RWPE1 (cell line): ENCODE measurements at regions not wholly inside any gene's neighbourhood (a gene's known extent, or its start where the extent isn't known, plus 50 kb on each side); places are given as distances from the start of the nearest gene placed in this dataset.

ENCODE experiments used
- CTCF ChIA-PET: fragments of 350-600 bp; sonication (Branson Sonifier 250); formaldehyde crosslinking; extraction: SDS; loops from one replicate; lab custom pipeline; 2021; lab: Yijun Ruan, JAX
- POLR2A ChIA-PET: fragments of 400-600 bp; formaldehyde crosslinking; extraction: SDS; loops from one replicate; lab custom pipeline; 2020; ENCODE audit warnings: antibody characterized with exemption; ENCODE audit not compliant: low non-redundant PET; lab: Yijun Ruan, JAX
- DNase-seq: peaks from one replicate; pipeline ENCODE4 v3.0.0; 2012; ENCODE audit warnings: low spot score
- H3K27ac ChIP-seq: fragments of 450-650 bp; 2 replicates; pipeline ENCODE4 v1.5.1; 2017
- CTCF ChIP-seq: fragments of 450-650 bp; conservative IDR thresholded peaks from 2 replicates; pipeline ENCODE4 v1.5.1; 2017; ENCODE audit warnings: low read depth, mild to moderate bottlenecking

- POLR2A ChIA-PET, result no interaction called here
- no peak for DNase-seq
- no peak overlapping the region for H3K27ac ChIP-seq
- CTCF ChIA-PET, result no interaction called here
- no peak for TF ChIP-seq CTCF
These were observed 222.8 kb downstream of the TRAM1L1 start for GRCh38 chr4:116862592-116862991.

GRCh38 chr4:116860891-116861290, 224.5 kb downstream of the TRAM1L1 start:
- CTCF ChIA-PET, result no interaction called here
- POLR2A ChIA-PET, result no interaction called here
- no peak overlapping the region for H3K27ac ChIP-seq
- DNase-seq, result no peak
- TF ChIP-seq CTCF, result no peak

GRCh38 chr4:116849620-116850019, 235.8 kb downstream of the TRAM1L1 start:
- DNase-seq, result no peak
- CTCF ChIA-PET, result interaction anchor here (0.7 kb wide), 1 partner anchor 223 kb away, joined by 3 read pairs; no protein-coding TSS in a partner anchor
- no peak for TF ChIP-seq CTCF
- POLR2A ChIA-PET, result no interaction called here
- H3K27ac ChIP-seq, result no peak overlapping the region

- DNase-seq, result no peak
- H3K27ac ChIP-seq, result no peak overlapping the region
- ChIA-PET CTCF (no interaction called here), POLR2A (no interaction called here)
- TF ChIP-seq CTCF, result no peak
These were observed 237.8 kb downstream of the TRAM1L1 start for GRCh38 chr4:116847616-116848015.

- TF ChIP-seq CTCF, result no peak
- H3K27ac ChIP-seq, result no peak overlapping the region
- ChIA-PET CTCF (interaction anchor here (0.5 kb wide), 1 partner anchor 321 kb away, joined by 3 read pairs; no protein-coding TSS in a partner anchor), POLR2A (no interaction called here)
- no peak for DNase-seq
These were observed 245.6 kb downstream of the TRAM1L1 start for GRCh38 chr4:116839826-116840225.

GRCh38 chr4:116838609-116839008, 246.8 kb downstream of the TRAM1L1 start:
- POLR2A ChIA-PET, result no interaction called here
- CTCF ChIA-PET, result no interaction called here
- H3K27ac ChIP-seq, result no peak overlapping the region
- DNase-seq, result no peak
- no peak for TF ChIP-seq CTCF

GRCh38 chr4:116829187-116829586, 256.2 kb downstream of the TRAM1L1 start:
- POLR2A ChIA-PET, result no interaction called here
- CTCF ChIA-PET, result no interaction called here
- TF ChIP-seq CTCF, result no peak
- no peak overlapping the region for H3K27ac ChIP-seq
- DNase-seq, result no peak
